Nephron (organoid): ENCODE measurements at regions not wholly inside any gene's neighbourhood (a gene's known extent, or its start where the extent isn't known, plus 50 kb on each side); places are given as distances from the start of the nearest gene placed in this dataset.
A peak's percentile ranks its signal among the peaks of the same experiment; 100 is the strongest.

Experiments
- H3K27ac Mint-ChIP-seq, 3 experiments: 2 replicates each; pipeline ENCODE4 v1.8.0; 2020; ENCODE audit warnings: mixed read lengths in 3 of 3, mild to moderate bottlenecking in 2 of 3, moderate library complexity in 1 of 3
- H3K27me3 Mint-ChIP-seq: 2 replicates; pipeline ENCODE4 v1.8.0; 2021; ENCODE audit warnings: low read depth, mild to moderate bottlenecking, moderate library complexity, mixed read lengths
- H3K36me3 Mint-ChIP-seq: 2 replicates; pipeline ENCODE4 v1.8.0; 2020; ENCODE audit warnings: low read depth, mixed read lengths
- H3K4me1 Mint-ChIP-seq: 2 replicates; pipeline ENCODE4 v1.8.0; 2020; ENCODE audit warnings: mixed read lengths
- H3K4me3 Mint-ChIP-seq, 3 experiments: 2 replicates each; pipeline ENCODE4 v1.8.0; 2020; ENCODE audit warnings: mild to moderate bottlenecking in 3 of 3, mixed read lengths in 3 of 3, moderate library complexity in 2 of 3
- H3K9me3 Mint-ChIP-seq: 2 replicates; pipeline ENCODE4 v1.8.0; 2020; ENCODE audit warnings: mixed read lengths
- CTCF ChIP-seq, 3 experiments: fragments of 200-600 bp; sonication (generic); IDR thresholded peaks; one replicate each; pipeline ENCODE4 v1.5.0; 2021; ENCODE audit warnings: antibody characterized with exemption in 3 of 3; ENCODE audit not compliant: unreplicated experiment in 3 of 3

DNA sequence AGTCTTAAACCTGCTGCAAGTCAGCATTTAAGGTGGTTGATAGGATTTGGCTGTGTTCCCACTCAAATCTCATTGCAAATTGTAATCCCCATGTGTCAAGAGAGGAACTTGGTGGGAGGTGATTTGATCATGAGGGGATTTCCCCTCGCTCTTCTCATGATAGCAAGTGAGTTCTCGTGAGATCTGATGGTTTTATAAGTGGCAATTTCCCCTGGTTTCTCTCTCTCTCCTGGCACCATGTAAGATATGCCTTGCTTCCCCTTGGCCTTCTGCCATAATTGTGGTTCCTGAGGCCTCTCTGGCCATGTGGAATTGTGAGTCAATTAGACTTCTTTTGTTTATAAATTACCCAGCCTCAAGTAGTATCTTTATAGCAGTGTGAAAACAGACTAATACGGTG is 84.3 kb upstream of the SMC2 start:
- no peak overlapping the region for H3K27ac Mint-ChIP-seq
- TF ChIP-seq CTCF (IDR thresholded peaks at IDR 0.05; ENCODE audit: unreplicated experiment in 3 of 3), result no peak
- peaks cover 4% of the 10 kb centered on the region for H3K27me3 Mint-ChIP-seq
- H3K4me3 Mint-ChIP-seq, result no peak overlapping the region
- H3K36me3 Mint-ChIP-seq, result no peaks in the 10 kb centered on the region
- peaks cover 3% of the 10 kb centered on the region for H3K9me3 Mint-ChIP-seq
- no peaks in the 10 kb centered on the region for H3K4me1 Mint-ChIP-seq

DNA sequence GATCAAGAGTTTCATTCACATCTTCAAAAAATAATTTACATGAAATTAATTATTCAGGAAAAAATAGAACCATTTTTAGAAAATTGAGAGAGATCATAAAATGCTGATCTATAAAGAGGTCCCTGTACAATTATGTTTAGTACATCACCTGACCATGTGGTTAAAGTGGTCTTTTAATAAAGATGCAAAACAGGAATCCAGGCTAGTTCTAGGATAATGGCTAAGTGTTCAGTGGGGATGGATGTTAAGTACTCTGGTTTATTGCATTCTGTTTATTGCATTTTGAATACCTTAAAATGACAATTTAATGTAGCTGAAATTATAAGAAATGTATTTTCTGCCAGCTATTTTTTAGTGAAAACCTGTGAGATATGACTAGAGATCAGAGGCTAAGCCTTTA is 72.0 kb upstream of the SMC2 start:
- H3K4me3 Mint-ChIP-seq, result no peak overlapping the region
- no peaks in the 10 kb centered on the region for H3K9me3 Mint-ChIP-seq
- H3K27ac Mint-ChIP-seq, result no peak overlapping the region
- no peak for TF ChIP-seq CTCF (IDR thresholded peaks at IDR 0.05; ENCODE audit: unreplicated experiment in 3 of 3)
- H3K4me1 Mint-ChIP-seq, result peaks cover 8% of the 10 kb centered on the region
- H3K27me3 Mint-ChIP-seq, result no peaks in the 10 kb centered on the region
- H3K36me3 Mint-ChIP-seq, result no peaks in the 10 kb centered on the region

- Mint-ChIP-seq H3K27me3 (no peaks in the 10 kb centered on the region), H3K36me3 (no peaks in the 10 kb centered on the region), H3K27ac (no peak overlapping the region), H3K4me3 (no peak overlapping the region), H3K9me3 (no peaks in the 10 kb centered on the region), H3K4me1 (peaks cover 18% of the 10 kb centered on the region)
- TF ChIP-seq CTCF (IDR thresholded peaks at IDR 0.05; ENCODE audit: unreplicated experiment in 3 of 3), result no peak
Observed at GRCh38 chr9:104025104-104025503, 69.0 kb upstream of the SMC2 start.

DNA sequence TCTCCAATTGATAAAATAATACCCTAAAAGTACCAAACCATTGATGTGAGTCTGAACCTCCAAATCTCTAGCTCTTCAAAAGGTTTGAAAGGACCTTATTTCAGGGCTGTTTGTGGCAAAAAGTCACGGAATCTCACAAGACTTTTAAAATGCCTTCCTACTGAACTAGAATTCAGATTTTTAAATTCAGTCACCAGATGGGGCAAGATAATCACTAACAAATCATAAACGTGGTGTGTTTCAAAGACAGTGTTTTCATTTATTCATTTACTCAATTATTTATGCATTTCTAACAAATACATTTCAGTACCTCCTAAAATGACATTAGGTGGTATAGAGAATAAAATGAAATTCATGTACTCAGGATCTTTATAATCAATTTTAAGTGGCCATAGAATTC is 68.2 kb upstream of the SMC2 start:
- Mint-ChIP-seq H3K27ac (no peak overlapping the region), H3K4me1 (peaks cover 18% of the 10 kb centered on the region), H3K27me3 (no peaks in the 10 kb centered on the region), H3K9me3 (no peaks in the 10 kb centered on the region), H3K36me3 (no peaks in the 10 kb centered on the region), H3K4me3 (no peak overlapping the region)
- TF ChIP-seq CTCF (IDR thresholded peaks at IDR 0.05; ENCODE audit: unreplicated experiment in 3 of 3), result no peak

DNA sequence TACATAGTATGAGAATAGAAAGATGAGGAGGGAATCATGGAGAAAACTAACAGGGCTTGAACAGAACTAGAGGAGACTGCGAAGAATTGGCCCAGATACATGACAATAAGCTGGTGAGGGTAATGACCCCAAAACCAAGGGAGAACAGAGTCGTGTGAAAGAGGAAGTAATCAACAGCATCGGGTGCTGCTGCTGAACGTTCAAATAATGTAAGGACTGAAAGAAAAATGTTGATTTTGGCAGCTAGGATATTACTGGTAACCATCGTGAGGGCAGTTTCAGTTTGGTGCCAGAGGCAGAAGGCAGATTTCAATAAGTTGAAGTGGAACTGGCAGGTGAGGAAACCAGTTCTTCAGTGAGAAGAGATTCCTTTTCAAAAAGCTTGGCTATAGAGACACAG is 66.8 kb upstream of the SMC2 start:
- H3K9me3 Mint-ChIP-seq, result no peaks in the 10 kb centered on the region
- peak overlapping the region in 2 of 3 experiments; percentile 8 to 82 for H3K27ac Mint-ChIP-seq
- no peak for TF ChIP-seq CTCF (IDR thresholded peaks at IDR 0.05; ENCODE audit: unreplicated experiment in 3 of 3)
- no peaks in the 10 kb centered on the region for H3K36me3 Mint-ChIP-seq
- H3K4me1 Mint-ChIP-seq, result peaks cover 13% of the 10 kb centered on the region
- H3K27me3 Mint-ChIP-seq, result no peaks in the 10 kb centered on the region
- H3K4me3 Mint-ChIP-seq, result no peak overlapping the region

DNA sequence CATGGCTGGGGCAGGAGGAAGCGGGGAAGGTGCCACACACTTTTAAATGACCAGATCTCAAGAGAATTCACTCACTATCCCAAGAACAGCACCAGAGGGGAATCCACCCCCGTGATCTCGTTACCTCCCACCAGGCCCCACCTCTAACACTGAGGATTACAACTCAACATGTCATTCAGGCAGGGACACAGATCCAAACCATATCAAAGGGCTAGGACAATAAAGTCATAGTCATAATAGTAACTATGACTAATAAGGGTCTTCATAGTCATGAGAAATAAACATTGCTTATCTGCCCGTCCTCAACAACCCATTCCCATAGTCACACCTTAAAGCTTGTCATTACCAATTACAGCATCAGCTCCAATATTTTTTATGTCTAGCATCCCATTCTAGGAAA is 65.3 kb upstream of the SMC2 start:
- no peak for TF ChIP-seq CTCF (IDR thresholded peaks at IDR 0.05; ENCODE audit: unreplicated experiment in 3 of 3)
- Mint-ChIP-seq H3K27me3 (no peaks in the 10 kb centered on the region), H3K36me3 (no peaks in the 10 kb centered on the region)

More for the DNA sequence above, 65.3 kb upstream of the SMC2 start:
- H3K4me1 Mint-ChIP-seq, result peaks cover 10% of the 10 kb centered on the region
- H3K4me3 Mint-ChIP-seq, result no peak overlapping the region
- no peaks in the 10 kb centered on the region for H3K9me3 Mint-ChIP-seq
- peak overlapping the region; percentile 36 to 82 (median 42) for H3K27ac Mint-ChIP-seq
